Right ventricle myocardium superior (tissue), 1 donor: ENCODE measurements at regions not wholly inside any gene's neighbourhood (a gene's known extent, or its start where the extent isn't known, plus 50 kb on each side); places are given as distances from the start of the nearest gene placed in this dataset.

Source experiments
- ATAC-seq: fragments of 200-7000 bp; cut with Tn5 transposase; one replicate; pipeline ENCODE4 v1.9.1; 2020; ENCODE audit warnings: mild to moderate bottlenecking; ENCODE audit not compliant: poor library complexity
- DNase-seq: peaks from one replicate; pipeline ENCODE4 v3.0.0-alpha.2; 2020
- intact Hi-C: fragments of 100-400 bp; cut with DNase I; formaldehyde crosslinking; loops from one replicate; pipeline ENCODE4 v1.11.2; 2022
- donor health status: DM: no; HTN: yes; CAD: no; lungs with severe emphysema.

DNA sequence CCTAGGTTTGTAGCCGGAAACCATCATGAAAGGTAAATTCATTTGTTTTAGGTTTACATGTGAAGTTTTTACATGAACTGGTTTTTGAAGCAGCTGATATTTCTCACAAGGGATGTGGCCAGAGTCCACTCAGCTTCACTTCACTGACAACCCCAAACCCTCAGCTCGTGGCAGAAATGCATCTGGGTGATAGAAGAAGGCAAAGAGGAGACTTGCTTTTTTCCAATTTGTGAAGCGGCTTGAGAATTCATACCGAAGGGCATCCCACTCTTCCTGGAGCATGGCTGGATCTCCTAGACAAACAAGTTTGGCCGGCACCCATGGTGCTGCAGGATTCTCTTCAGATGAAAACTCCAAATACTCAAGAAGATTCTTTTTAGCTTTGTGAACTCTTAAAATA, 392.8 kb upstream of the CNR1 start:
- ATAC-seq (no peak), DNase-seq (no peak)
- intact Hi-C loops = no loop called here

DNA sequence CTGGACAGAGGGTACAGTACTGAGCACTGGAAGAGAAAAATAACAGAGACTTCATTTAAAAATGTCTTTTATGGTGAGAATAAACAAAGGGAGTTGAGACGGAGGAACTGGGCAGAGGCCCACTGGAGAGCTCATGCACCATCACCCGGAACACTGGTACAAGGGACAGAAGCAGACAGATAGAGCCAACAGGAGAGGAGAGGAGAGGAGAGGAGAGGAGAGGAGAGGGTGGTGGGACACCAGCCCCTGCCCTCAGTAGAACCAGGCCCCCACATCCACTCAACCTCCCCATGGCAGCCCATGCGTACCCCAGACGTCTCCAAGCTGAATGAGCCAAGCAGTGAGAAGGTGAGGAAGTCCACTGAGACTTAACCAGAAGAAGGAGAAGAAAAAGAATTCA, 390.5 kb upstream of the CNR1 start:
- DNase-seq = no peak
- intact Hi-C loops = no loop called here
- ATAC-seq = no peak

DNA sequence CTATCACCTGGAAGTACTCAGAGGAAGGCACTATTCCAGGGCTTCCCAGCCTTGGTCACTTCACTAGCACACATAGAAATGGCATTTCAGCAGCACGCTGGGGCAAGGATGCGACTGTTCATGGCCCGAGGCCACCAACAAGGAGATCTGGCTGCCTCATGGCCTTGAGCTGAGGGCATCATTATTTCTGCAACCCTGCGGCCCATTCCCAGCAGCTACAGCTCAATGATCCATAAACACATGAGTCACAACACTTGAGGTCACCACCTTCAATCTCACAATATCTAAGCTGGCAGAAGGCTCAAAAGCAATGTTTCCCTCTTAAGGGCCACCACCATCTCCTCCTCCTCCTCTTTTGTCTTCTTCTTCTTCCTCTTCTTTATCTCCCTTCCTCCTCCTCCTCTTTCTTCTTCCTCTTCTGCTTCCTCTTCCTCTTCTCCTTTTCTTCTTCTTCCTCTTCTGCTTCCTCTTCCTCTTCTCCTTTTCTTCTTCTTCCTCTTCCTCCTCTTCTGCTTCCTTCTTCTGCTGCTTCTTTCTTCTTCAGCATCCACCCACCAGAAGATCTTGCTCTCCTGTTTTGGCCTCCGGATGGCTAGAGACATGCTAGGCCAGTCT, 382.9 kb upstream of the CNR1 start:
- no peak for ATAC-seq
- intact Hi-C loops = no loop called here
- no peak for DNase-seq

DNA sequence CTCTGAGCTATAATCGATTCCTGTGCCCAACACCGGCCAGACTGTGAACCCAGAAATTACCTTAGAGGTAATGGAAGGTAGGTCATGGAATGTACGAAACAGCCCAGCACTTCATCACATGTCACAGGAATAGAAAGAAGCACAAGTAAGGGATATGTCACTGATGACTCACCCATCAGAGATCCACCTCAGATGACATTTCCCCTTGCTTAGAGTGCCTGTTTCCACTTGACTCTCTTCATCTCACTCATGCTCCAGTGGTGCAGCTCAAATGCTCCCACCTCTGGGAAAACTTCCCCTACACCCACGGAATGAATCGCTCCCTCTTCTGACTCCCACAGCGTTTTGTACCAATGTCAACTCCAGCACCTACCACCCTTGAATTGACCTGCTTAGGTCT, 381.6 kb upstream of the CNR1 start:
- ATAC-seq (no peak), DNase-seq (no peak)
- intact Hi-C loops = no loop called here

DNA sequence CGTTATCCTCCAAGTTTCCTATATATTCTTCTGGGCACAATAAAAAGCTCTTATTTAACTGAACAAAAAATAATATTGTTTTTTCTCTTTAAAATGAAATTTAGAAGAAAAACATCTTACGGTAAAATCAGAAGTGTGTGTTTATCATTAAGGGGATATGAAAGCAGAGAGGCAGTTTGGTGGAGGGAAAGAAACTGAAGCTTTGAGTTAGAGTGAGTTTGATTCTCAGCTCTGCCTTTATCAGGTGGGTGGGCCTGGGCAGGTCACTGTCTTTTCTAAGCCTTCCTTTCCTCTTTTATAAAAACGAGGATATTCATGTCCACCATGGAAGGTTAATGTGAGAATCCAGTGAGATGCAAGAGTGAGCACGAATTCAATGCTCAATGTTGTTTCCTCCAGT, 379.8 kb upstream of the CNR1 start:
- intact Hi-C loops = no loop called here
- no peak for ATAC-seq
- DNase-seq = no peak

DNA sequence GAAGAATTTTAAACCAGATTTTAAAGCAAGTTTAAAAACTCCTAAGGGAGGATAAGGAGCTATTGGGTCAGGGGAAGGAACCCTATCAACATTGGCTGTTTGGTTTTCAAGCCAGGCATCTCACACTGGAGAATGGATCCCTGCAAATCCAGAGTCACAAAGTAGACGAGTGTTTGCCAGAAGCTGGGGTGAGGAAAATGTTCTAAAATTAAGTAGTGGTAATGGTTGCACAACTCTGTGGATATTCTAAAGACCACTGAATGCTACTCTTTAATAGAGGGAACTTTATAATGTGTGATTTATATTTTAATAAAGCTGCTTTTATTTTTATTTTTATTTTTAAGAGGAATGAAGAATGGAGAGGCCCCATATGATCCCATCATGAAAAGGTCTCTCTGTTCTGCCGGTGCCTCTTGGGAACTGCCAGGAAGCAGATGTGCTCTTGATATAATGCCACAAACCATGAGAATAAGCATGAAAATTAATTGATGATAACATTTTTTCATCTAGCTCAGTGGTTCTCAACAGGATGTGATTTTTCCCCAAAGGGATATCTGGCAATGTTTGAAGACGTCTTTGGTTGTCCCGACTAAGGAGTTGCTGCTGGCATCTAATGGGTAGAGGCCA, 379.0 kb upstream of the CNR1 start:
- intact Hi-C loops = no loop called here
- no peak for ATAC-seq

DNA sequence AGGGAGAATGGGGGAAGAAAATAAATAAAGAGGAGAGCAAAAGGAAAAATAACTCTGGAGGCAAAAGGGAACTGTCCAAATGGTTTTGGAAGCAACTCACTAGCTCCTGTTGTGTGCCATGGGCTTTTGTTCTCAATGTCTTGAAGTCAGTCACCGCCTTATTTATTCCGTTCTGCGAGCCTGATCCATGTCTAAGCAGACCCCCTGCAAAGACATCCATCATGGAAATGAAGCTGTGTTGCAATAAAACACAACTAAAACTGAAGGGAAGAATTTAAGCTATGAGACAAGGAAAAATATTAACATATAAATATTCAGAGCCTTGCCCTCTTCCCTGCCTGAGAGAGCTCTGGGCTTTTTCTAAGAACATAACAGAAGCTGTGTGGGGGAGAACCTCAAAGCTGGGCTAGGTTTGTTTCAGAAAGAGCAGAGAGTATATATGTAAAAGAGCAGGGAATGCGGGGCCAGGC, 373.2 kb upstream of the CNR1 start:
- ATAC-seq (no peak), DNase-seq (no peak)
- intact Hi-C loops = no loop called here

More for the DNA sequence above, 379.0 kb upstream of the CNR1 start:
- DNase-seq = no peak

DNA sequence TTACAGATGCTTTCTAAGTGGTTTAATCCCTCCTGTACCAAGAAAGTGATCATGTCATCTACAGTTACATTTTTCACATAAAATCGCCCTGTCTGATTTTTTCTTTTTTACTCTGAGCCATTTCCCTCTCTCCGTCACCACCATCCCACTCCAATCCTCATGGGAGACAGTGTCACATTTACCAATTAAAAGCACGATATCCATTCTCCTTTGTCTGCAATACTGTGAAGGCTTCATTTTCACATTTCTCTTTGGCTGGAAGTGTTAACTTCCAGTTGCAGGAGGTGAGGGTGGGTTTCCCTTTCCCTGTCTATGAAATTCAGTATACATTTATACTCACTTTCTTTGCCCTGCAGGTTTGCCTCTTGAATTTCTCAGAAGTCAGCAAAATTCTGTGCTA, 372.7 kb upstream of the CNR1 start:
- DNase-seq (no peak), ATAC-seq (no peak)
- intact Hi-C loops = no loop called here

DNA sequence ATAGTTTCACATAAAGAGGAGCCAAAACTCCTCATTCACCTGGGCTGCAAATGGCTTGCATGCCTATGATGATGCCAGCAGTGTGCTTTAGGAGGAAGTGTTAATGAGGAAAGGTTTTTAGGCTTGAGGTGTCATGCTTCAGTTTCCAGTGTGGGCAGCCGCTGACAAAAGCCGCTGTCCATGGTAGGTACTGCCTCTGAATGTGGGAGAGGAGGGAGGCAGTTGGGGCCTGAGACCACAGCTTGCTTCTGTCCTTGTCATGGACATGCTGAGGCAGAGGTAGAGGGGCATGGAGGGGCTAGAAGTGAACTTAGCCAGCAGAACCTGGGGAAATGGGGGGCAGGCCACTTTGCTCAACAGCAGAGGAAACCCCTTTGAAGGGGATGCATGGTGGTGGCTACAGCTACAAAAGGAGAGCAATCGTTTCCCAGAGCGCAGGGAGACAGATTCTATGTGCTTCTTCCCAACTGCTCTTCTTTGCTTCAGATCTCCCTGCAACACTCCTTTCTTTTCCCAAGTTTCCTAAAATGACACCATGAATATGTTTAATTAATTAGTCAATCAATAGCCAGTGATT, 372.1 kb upstream of the CNR1 start:
- ATAC-seq = no peak
- intact Hi-C loops = no loop called here
- DNase-seq = no peak

DNA sequence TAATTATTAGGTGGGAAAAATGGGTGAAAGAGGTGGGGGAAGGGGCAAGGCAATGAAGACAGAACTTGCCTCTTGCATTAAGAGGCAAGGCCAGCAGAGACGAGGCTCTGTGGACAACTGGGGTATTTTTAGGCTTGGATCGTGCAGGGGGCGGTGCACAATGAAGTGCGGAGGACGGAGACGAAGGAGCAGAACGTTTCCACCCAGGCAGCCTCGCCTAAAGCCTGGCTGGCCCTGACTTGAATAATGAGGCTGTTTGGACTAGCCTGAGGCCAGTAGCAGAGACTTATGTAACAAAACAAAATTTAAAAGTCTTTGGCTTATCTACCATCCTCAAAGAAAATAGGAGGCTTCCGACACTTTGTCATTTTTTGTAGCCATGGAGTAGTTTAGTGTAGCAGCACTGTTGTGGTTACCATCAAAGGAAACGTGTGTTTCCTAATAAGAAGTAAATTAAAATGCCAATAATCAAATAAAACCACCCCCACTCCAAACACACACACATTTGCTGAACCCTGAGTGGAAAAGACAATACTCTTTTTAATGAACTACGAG, 370.0 kb upstream of the CNR1 start:
- ATAC-seq (no peak), DNase-seq (no peak)
- intact Hi-C loops = no loop called here

DNA sequence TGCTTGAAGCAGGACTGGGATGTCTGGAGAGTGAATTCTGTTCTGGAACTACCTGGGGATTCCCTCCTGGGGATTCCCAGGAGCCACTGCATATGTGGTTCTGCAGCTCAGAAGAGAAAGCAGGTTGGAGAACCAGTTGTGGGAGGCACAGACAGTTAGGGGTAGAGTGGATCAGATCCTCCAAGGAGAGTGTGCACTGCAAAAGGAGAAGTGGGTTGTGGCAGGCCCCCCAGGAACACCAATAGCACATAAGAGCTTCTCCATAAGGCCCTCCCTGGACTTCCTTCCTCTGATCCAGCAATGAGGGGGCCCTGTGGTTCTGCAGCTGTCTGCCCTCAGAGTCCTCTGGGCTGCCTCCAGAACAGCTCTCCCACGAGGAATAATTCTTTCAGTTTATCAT, 369.2 kb upstream of the CNR1 start:
- DNase-seq = no peak
- no peak for ATAC-seq
- intact Hi-C loops = no loop called here

DNA sequence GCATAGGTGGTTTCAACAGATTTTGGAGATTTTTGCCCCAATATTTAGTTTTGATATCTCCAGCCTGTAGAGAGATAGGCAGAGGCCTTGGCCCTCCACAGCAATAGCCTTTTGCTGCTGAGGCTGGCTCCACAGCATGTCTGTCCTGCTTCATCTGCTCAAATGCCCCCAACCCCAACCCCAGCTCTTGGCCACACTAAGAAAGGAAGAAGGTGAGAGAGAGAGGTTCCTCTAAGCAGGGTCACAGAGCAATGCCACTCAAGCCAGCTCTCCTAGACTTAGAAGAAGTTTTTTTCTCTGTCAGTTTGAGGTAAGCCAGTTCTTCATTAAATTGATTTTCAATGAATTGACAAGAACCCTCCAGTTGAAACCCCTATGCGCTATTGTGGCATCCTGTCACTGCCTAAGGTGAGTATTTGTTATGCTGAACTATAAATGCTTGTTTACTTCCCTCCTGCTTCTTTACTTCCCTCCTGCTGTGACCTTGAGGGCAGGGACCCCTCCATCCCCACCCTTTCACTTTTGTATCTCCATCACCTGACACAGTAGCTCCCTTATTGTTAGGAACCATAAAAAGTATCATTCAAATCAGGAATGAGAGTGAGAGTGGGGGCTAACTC, 366.2 kb upstream of the CNR1 start:
- intact Hi-C loops = no loop called here
- ATAC-seq (no peak), DNase-seq (no peak)

DNA sequence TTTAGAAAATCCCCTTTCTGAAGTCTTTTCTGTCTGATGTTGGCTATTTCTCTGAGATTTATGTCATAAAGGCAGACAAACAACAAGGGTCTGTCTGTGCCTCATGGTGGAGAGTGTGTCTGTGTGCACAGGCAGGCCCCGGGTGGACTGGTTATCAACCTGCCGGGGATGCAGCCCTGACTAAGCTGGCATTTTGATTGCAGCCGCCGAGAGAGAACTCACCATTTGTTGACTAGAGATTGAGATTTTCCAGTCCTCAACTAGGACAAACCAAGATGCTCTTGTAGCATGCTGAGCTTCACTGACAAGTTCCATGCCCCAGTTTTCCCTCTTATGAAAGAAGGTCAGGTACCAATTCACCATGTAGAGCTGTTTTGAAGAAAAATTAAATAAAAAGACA, 363.6 kb upstream of the CNR1 start:
- ATAC-seq (no peak), DNase-seq (no peak)
- intact Hi-C loops = no loop called here

DNA sequence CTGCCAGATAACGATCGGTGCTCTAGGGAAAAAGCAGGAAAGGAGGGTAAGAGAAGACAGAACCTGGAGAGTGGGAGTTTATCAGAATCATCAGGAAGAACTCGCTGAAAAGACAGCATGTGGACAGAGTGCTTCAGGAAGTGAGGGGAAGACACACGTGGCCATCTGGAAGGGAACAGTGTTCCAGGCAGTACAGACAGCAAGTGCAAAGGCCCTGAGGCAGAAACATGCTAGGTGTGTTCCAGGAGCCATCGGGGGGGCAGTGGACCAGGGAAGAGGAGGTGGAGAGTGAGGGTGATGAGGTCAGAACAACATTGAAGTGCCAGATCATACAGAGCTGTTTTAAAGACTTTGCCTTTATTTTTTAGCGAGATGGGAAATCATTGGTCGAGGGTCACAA, 354.3 kb upstream of the CNR1 start:
- ATAC-seq (no peak), DNase-seq (no peak)
- intact Hi-C loops = no loop called here

DNA sequence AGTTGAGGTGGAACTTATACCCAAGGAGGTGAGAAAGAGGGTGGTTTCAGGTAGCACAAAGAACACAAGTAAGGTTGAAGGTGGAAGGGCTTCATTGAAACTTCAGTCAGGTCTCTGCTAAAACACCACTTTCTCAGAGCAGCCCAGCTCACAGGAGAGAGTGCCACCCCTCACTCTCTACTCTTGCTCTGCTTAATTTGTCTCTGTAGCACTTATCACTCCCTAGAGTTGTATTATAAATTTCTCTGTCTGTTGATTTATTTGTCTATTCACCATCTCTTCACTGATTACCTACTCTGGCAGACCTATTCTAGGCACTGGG, 353.8 kb upstream of the CNR1 start:
- no peak for DNase-seq
- intact Hi-C loops = no loop called here
- no peak for ATAC-seq

DNA sequence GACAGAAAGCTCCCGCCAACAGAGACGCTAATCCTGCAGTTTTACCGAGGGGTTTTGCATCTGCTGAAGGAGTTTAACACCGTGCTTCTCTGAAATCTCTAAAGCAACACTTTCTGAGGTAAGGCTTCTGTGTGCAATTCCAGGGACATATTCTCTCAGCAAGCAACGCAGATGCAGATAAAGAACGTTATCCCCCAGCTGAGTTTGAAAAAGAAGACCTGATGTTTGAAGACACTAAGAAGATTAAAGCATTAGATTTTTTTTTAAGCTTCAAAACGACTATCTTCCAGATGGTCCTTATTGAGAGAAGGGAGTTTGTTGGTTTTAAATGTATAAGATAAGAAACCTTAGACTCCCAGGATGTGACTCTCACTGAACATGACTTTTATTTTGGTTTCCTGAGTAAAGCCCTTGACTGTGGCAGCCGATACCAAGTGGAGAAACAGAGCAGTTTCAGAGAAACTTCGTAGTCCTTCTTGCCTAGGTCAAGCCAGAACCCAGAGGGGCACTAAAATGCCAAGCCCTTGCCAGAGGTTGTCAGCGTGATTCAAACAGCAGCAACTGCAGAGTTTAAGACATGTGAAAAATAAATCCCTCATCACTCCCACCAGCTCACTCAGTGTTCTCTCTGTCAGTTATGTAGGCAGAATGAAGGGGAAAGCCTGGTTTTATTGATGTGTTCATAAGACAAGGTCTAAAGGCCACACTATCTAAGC, 353.3 kb upstream of the CNR1 start:
- ATAC-seq (no peak), DNase-seq (no peak)
- intact Hi-C loops = no loop called here

DNA sequence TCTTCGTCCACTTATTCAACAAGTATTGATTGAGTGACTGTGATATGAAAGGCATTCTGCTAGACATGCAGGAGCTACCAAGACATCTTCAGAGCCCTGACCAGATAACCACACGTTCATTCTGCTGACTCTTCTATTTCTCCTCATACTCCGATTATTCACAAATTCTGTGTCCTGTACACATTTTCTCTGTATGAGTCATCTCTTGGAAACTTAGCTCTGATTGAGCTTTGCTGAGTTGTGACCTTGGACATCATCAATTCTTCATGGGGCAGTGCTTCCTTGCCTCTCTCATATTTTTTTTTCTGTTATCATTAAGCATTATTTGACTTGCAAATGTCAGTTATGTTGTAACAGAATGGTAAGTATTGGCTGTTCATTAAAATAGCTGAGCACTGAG, 351.6 kb upstream of the CNR1 start:
- no peak for DNase-seq
- intact Hi-C loops = no loop called here
- no peak for ATAC-seq

DNA sequence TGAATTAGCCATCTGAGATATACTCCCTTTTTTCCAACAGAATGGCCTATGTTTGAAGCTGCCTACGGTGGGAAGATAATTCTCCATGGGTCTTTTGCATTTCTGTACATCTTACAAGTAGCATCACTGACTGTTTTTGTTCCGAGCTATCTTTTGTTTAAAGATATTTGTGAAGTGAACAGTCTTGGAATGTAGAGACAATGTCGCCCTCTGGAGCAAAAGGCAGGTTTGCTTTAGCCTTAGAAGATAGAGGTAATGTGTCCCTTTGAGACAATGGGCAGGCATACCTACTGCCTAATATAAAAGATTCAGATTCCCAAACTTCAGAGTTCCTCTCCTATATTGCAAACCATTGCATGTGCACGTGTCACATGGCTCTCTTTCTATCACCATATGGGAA, 347.8 kb upstream of the CNR1 start:
- intact Hi-C loops = no loop called here
- ATAC-seq = no peak

DNA sequence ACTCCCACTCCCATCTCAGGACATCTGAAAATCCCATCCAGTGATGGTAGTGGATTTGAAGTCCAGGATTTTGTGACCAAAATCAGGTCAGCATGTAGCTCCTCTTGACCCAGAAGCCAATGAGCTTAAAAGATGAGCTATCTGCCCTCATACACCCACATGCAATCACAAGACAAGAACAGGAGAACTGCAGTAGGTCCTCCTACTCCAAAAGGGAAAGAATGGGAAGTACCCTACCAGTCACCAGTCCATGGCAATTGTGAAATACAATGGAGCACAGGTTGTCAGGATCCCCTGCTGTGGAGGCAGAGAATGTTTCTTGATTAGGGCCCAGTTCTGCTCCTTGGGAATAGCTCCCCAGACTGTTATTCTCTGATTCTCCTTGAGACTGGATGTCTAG, 347.3 kb upstream of the CNR1 start:
- intact Hi-C loops = no loop called here
- ATAC-seq (no peak), DNase-seq (no peak)

More for the DNA sequence above, 347.8 kb upstream of the CNR1 start:
- no peak for DNase-seq

DNA sequence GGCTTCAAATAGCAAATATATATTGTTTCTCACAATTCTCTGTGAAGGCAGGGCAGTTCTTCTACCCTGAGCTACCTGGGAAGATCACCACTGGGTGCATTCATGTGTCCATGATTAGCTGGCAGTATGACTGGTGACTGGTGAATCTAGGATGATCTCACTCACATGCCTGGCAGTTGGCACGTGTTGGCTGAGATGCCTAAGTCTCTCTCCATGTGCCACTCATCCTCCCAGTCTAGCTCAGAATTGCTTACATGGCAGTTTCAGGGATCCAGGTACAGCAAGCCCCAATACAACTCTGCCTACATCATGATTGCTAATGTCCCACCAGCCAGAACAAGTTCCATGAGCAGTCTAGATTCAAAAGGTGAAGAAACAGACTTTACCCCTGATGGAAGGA, 346.8 kb upstream of the CNR1 start:
- intact Hi-C loops = no loop called here
- no peak for ATAC-seq
- DNase-seq = no peak
